GM12892 (cell line): ENCODE measurements at regions not wholly inside any gene's neighbourhood (a gene's known extent, or its start where the extent isn't known, plus 50 kb on each side); places are given as distances from the start of the nearest gene placed in this dataset.

ENCODE experiments used
- POLR2A ChIP-seq: IDR thresholded peaks from 2 replicates; pipeline ENCODE4 v1.6.1; 2011; ENCODE audit warnings: low read depth, low read length, control low read depth
- POLR2AphosphoS5 ChIP-seq: IDR thresholded peaks from 2 replicates; pipeline ENCODE4 v1.6.1; 2011; ENCODE audit warnings: low read depth, low read length, control low read depth

DNA sequence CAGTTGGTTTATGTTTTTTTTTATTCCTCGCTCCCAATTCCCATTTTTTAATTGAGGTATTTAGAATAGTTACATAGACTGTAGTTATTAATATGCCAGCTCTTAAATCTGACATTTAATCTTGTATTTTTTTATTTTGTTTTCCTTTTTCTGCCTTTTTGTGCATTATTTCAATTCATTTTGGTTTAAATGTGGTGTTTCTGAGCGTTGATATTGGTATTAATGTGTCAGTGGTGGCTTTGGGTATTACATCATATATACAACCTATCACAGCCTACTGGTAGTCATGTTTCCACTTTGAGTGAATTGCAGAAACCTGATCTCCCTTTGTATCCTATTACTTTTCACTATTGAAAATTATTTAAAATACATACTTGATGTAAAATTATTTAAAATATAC lies 1027.3 kb downstream of the KCNT2 start:
- TF ChIP-seq POLR2A (no peak), POLR2AphosphoS5 (no peak)
